GM12875 (cell line): ENCODE measurements at regions not wholly inside any gene's neighbourhood (a gene's known extent, or its start where the extent isn't known, plus 50 kb on each side); places are given as distances from the start of the nearest gene placed in this dataset.

Experiments used
- H3K4me3 ChIP-seq: one replicate; pipeline ENCODE4 v1.5.1; 2011; ENCODE audit warnings: low read depth, low read length, control low read depth
- CTCF ChIP-seq: IDR thresholded peaks from 2 replicates; pipeline ENCODE4 v1.5.1; 2011; ENCODE audit warnings: low read depth, mild to moderate bottlenecking, control low read depth, inconsistent platforms, low read length, moderate library complexity, borderline replicate concordance; ENCODE audit not compliant: insufficient read depth

- H3K4me3 ChIP-seq = no peak overlapping the region
- TF ChIP-seq CTCF = no peak
Measured at GRCh38 chr19:5268801-5269200, 71.8 kb downstream of the PTPRS start.

- no peak for TF ChIP-seq CTCF
Measured at GRCh38 chr19:5265260-5265659, 75.4 kb downstream of the PTPRS start.

GRCh38 chr19:5264453-5264852, 76.2 kb downstream of the PTPRS start:
- no peak for TF ChIP-seq CTCF
- H3K4me3 ChIP-seq = no peak overlapping the region

More at GRCh38 chr19:5265260-5265659, 75.4 kb downstream of the PTPRS start:
- H3K4me3 ChIP-seq = no peak overlapping the region

GRCh38 chr19:5263615-5264014, 77.0 kb downstream of the PTPRS start:
- no peak overlapping the region for H3K4me3 ChIP-seq
- TF ChIP-seq CTCF = no peak

GRCh38 chr19:5262721-5263120, 77.9 kb downstream of the PTPRS start:
- TF ChIP-seq CTCF = no peak
- no peak overlapping the region for H3K4me3 ChIP-seq

- no peak overlapping the region for H3K4me3 ChIP-seq
- TF ChIP-seq CTCF = no peak
Measured at GRCh38 chr19:5261156-5261890, 79.3 kb downstream of the PTPRS start.

GRCh38 chr19:5260381-5260967, 80.1 kb downstream of the PTPRS start:
- no peak overlapping the region for H3K4me3 ChIP-seq
- TF ChIP-seq CTCF = no peak
